ENCODE measurements at regions not wholly inside any gene's neighbourhood (a gene's known extent, or its start where the extent isn't known, plus 50 kb on each side); places are given as distances from the start of the nearest gene placed in this dataset.

- no peak for TF ChIP-seq POLR2A (IDR thresholded peaks at IDR 0.05; ENCODE audit: low read length)
- no peak for TF ChIP-seq GATA1 (IDR thresholded peaks at IDR 0.05; ENCODE audit: low read depth, low read length)
These were observed 74.5 kb downstream of the UCHL1 start for GRCh38 chr4:41331224-41331623.

All from erythroblast (primary cell).